K562 (cell line): ENCODE measurements at regions not wholly inside any gene's neighbourhood (a gene's known extent, or its start where the extent isn't known, plus 50 kb on each side); places are given as distances from the start of the nearest gene placed in this dataset.

Experiments
- ATAC-seq: fragments of 200-7000 bp; cut with Tn5 transposase; 3 replicates; pipeline ENCODE4 v1.9.1; 2020; ENCODE audit warnings: moderate library complexity
- BruUV-seq: library from RNA; stranded (reverse); fragments of 400-500 nt; replicated peaks from 2 replicates; lab custom pipeline; 2021; lab: Mats Ljungman, UMichigan
- CTCF ChIA-PET: fragments of 300-600 bp; formaldehyde crosslinking; extraction: SDS; loops from one replicate; lab custom pipeline; 2021; ENCODE audit warnings: low intra/inter-chr PET ratio; lab: Yijun Ruan, JAX
- POLR2A ChIA-PET: fragments of 300-600, 350-650 bp; sonication (Branson Sonifier 250); formaldehyde crosslinking; extraction: SDS; loops from one replicate; lab custom pipeline; 2021; ENCODE audit warnings: antibody characterized with exemption, inconsistent platforms; lab: Yijun Ruan, JAX
- DNase-seq, 4 experiments: peaks; one replicate each; pipeline versions ENCODE4 v3.0.0 to v3.0.0-alpha.2; 2011 to 2018; ENCODE audit warnings: low spot score in 3 of 4, mixed read lengths in 3 of 4; ENCODE audit errors: extremely low read depth in 1 of 4
- FAIRE-seq: peaks from 2 replicates; lab custom pipeline; 2011; peaks lifted over from hg19 to GRCh38; lab: Jason Lieb, UNC
- H2AFZ ChIP-seq: 2 replicates; pipeline ENCODE4 v1.6.0; 2011; ENCODE audit warnings: low read depth, low read length, control low read depth, inconsistent platforms
- H3K27ac ChIP-seq: fragments of 200-600 bp; 3 replicates; pipeline ENCODE4 v1.8.0; 2011; ENCODE audit warnings: low read depth, mild to moderate bottlenecking, control low read depth, inconsistent platforms, low read length, moderate library complexity, mixed read lengths; ENCODE audit errors: extremely low read depth
- H3K27me3 ChIP-seq, 2 experiments: fragments of 300-600 bp in 1 of 2; 2 replicates in 1 of 2; 3 replicates in 1 of 2; pipeline versions ENCODE4 v1.6.0 to v1.8.0; 2011; ENCODE audit warnings: inconsistent platforms in 2 of 2, low read length in 2 of 2, mild to moderate bottlenecking in 1 of 2, mixed read lengths in 1 of 2, moderate library complexity in 1 of 2; ENCODE audit not compliant: control insufficient read depth in 2 of 2, insufficient read depth in 2 of 2
- H3K36me3 ChIP-seq: fragments of 300-600 bp; 3 replicates; pipeline ENCODE4 v1.8.0; 2011; ENCODE audit warnings: mild to moderate bottlenecking, low read length, inconsistent platforms; ENCODE audit not compliant: control insufficient read depth, insufficient read depth
- H3K4me1 ChIP-seq, 2 experiments: fragments of 200-600 bp in 1 of 2; replicated peaks in 1 of 2; 2 replicates in 1 of 2; 3 replicates in 1 of 2; pipeline versions ENCODE4 v1.5.1 to v1.8.0; 2011; ENCODE audit warnings: inconsistent platforms in 2 of 2, low read length in 2 of 2, mild to moderate bottlenecking in 1 of 2, mixed read lengths in 1 of 2, moderate library complexity in 1 of 2; ENCODE audit not compliant: control insufficient read depth in 2 of 2, insufficient read depth in 2 of 2
- H3K4me2 ChIP-seq: 2 replicates; pipeline ENCODE4 v1.6.1; 2011; ENCODE audit warnings: low read length, control low read depth, inconsistent platforms, mixed read lengths; ENCODE audit not compliant: insufficient read depth
- H3K4me3 ChIP-seq: fragments of 200-600 bp; sonication (generic), shearing (Covaris generic); 2 replicates; pipeline ENCODE4 v1.5.1; 2016; ENCODE audit warnings: control low read depth, inconsistent platforms
- H3K79me2 ChIP-seq: fragments of 200-600 bp; 3 replicates; pipeline ENCODE4 v1.8.0; 2011; ENCODE audit warnings: low read length, inconsistent platforms; ENCODE audit not compliant: control insufficient read depth, insufficient read depth
- H3K9ac ChIP-seq, 2 experiments: 2 replicates each; pipeline versions ENCODE4 v1.6.0 to v1.6.1; 2011; ENCODE audit warnings: low read depth in 2 of 2, low read length in 2 of 2, control low read depth in 1 of 2, inconsistent platforms in 1 of 2, mild to moderate bottlenecking in 1 of 2, mixed read lengths in 1 of 2; ENCODE audit not compliant: insufficient read depth in 1 of 2
- H3K9me1 ChIP-seq: one replicate; pipeline ENCODE4 v1.6.0; 2011; ENCODE audit warnings: inconsistent platforms, mild to moderate bottlenecking, low read length, moderate library complexity; ENCODE audit not compliant: control insufficient read depth, insufficient read depth
- H3K9me3 ChIP-seq: replicated peaks from 2 replicates; pipeline ENCODE4 v1.5.1; 2011; ENCODE audit warnings: low read depth, low read length, inconsistent platforms; ENCODE audit not compliant: control insufficient read depth, insufficient read depth
- H4K20me1 ChIP-seq: replicated peaks from 2 replicates; pipeline ENCODE4 v1.6.1; 2011; ENCODE audit warnings: low read length, inconsistent platforms, mixed read lengths; ENCODE audit not compliant: control insufficient read depth, insufficient read depth
- BMI1 ChIP-seq: fragments of 150-350 bp; IDR thresholded peaks from 2 replicates; pipeline ENCODE4 v1.6.1; 2014; ENCODE audit warnings: low read length
- CBX1 ChIP-seq: sonication (generic); IDR thresholded peaks from 2 replicates; pipeline ENCODE4 v1.6.1; 2016; ENCODE audit warnings: antibody characterized with exemption, low read depth, mild to moderate bottlenecking
- CEBPG ChIP-seq, 3 experiments: fragments of 200-800 bp in 1 of 3; sonication (Bioruptor generic) in 1 of 3; sonication (generic) in 1 of 3; formaldehyde crosslinking in 1 of 3; IDR thresholded peaks in 2 of 3; conservative IDR thresholded peaks in 1 of 3; 2 replicates each; pipeline versions ENCODE4 v1.6.1 to v1.8.0; 2016 to 2022; ENCODE audit warnings: missing compliant biosample characterization in 2 of 3, missing genetic modification characterization in 2 of 3, mild to moderate bottlenecking in 1 of 3, missing genetic modification reagents in 1 of 3
- RBM22 ChIP-seq: fragments of 200-400 bp; formaldehyde crosslinking; IDR thresholded peaks from 2 replicates; pipeline ENCODE4 v1.6.1; 2018; ENCODE audit warnings: low read length, low read depth; ENCODE audit not compliant: poor library complexity, severe bottlenecking
- TFAM ChIP-seq: fragments of 250-450 bp; sonication (Bioruptor Pico); conservative IDR thresholded peaks from 2 replicates; pipeline ENCODE4 v1.5.0; 2021; ENCODE audit warnings: mild to moderate bottlenecking, moderate library complexity
- U2AF1 ChIP-seq: fragments of 200-400 bp; formaldehyde crosslinking; optimal IDR thresholded peaks from 2 replicates; pipeline ENCODE3; 2017; ENCODE audit warnings: mild to moderate bottlenecking, low read depth, low read length, moderate library complexity
- ZNF445 ChIP-seq: fragments of 250-450 bp; sonication (Bioruptor Pico); IDR thresholded peaks from 2 replicates; pipeline ENCODE4 v1.4.0; 2020; ENCODE audit warnings: low read depth, mild to moderate bottlenecking, moderate library complexity
- WGBS: fragments of 100-300 bp; shearing (Covaris generic); methylation state at CpG from one replicate; pipeline ENCODE4 v1.1.6; 2016; ENCODE audit warnings: low coverage, mixed read lengths; ENCODE audit not compliant: insufficient coverage; ENCODE audit errors: missing lambda C conversion rate; 5-methylcytosine and 5-hydroxymethylcytosine counted together
- in situ Hi-C: fragments of 300-500 bp; cut with MboI; formaldehyde crosslinking; loops from 4 replicates; pipeline ENCODE4 v1.15.0; 2018; ENCODE audit warnings: inconsistent platforms, mixed read lengths
- intact Hi-C: fragments of 100-400 bp; cut with micrococcal nuclease; formaldehyde crosslinking; loops from 2 replicates; pipeline ENCODE4 v1.14.2; 2022
- TF ChIP-seq, protein P1 (sequence below): fragments of 250-450 bp; sonication (Bioruptor Pico); IDR thresholded peaks from 2 replicates; pipeline ENCODE4 v1.8.0; 2021; ENCODE audit warnings: borderline replicate concordance, mild to moderate bottlenecking, moderate library complexity; ENCODE audit not compliant: poor library complexity, severe bottlenecking
- TF ChIP-seq, protein P2 (sequence below): IDR thresholded peaks from 2 replicates; pipeline ENCODE4 v1.6.1; 2012; ENCODE audit warnings: low read depth, low read length, improper control_type of control experiment, borderline replicate concordance
- TF ChIP-seq, protein P3 (sequence below): fragments of 250-450 bp; sonication (Bioruptor Pico); IDR thresholded peaks from 2 replicates; pipeline ENCODE4 v1.5.0; 2020; ENCODE audit warnings: mild to moderate bottlenecking, borderline replicate concordance

GRCh38 chr13:33471204-33471603 lies 185.6 kb upstream of the STARD13 start:
- Histone ChIP-seq H3K4me3 (no peak overlapping the region), H3K79me2 (no peaks in the 10 kb centered on the region), H3K4me1 (no peaks in the 10 kb centered on the region), H3K9me1 (no peaks in the 10 kb centered on the region), H3K36me3 (no peaks in the 10 kb centered on the region), H3K27me3 (no peaks in the 10 kb centered on the region), H2AFZ (no peak overlapping the region), H3K4me2 (no peak overlapping the region), H3K27ac (no peak overlapping the region), H3K9ac (no peak overlapping the region), H4K20me1 (no peaks in the 10 kb centered on the region), H3K9me3 (no peaks in the 10 kb centered on the region)
- no peak for ATAC-seq
- ChIA-PET POLR2A (interaction anchor here (0.7 kb wide), 1 partner anchor 435 kb away, joined by 4 read pairs; no protein-coding TSS in a partner anchor), CTCF (no interaction called here)
- no peak for DNase-seq
- in situ Hi-C loops (no loop called here), intact Hi-C loops (no loop called here)
- BruUV-seq, result no TSS peak
- no peak for FAIRE-seq
- no peak for TF ChIP-seq CBX1

GRCh38 chr13:33472446-33472845 lies 186.9 kb upstream of the STARD13 start:
- WGBS, result 0% methylated on average over 3 of the region's 3 CpGs
- Histone ChIP-seq H3K9me1 (no peaks in the 10 kb centered on the region), H3K27ac (no peak overlapping the region), H4K20me1 (no peaks in the 10 kb centered on the region), H3K9ac (no peak overlapping the region), H3K9me3 (no peaks in the 10 kb centered on the region), H3K36me3 (no peaks in the 10 kb centered on the region), H3K79me2 (no peaks in the 10 kb centered on the region), H2AFZ (no peak overlapping the region), H3K4me1 (no peaks in the 10 kb centered on the region), H3K4me3 (no peak overlapping the region), H3K4me2 (no peak overlapping the region), H3K27me3 (no peaks in the 10 kb centered on the region)
- BruUV-seq, result no TSS peak
- FAIRE-seq, result no peak
- ChIA-PET CTCF (no interaction called here), POLR2A (no interaction called here)
- ATAC-seq, result no peak
- no peak for DNase-seq
- intact Hi-C loops, result no loop called here
- in situ Hi-C loops, result no loop called here
- no peak for TF ChIP-seq ZNF445
- no peak for TF ChIP-seq BMI1
- TF ChIP-seq U2AF1, result no peak
- no peak for TF ChIP-seq TFAM (CRISPR knock-in tag)
- TF ChIP-seq, protein P1, sequence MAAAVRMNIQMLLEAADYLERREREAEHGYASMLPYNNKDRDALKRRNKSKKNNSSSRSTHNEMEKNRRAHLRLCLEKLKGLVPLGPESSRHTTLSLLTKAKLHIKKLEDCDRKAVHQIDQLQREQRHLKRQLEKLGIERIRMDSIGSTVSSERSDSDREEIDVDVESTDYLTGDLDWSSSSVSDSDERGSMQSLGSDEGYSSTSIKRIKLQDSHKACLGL, result no peak
- TF ChIP-seq RBM22, result no peak
- TF ChIP-seq CEBPG (CRISPR knock-in tag; IDR thresholded peaks at IDR 0.05), result no peak
- TF ChIP-seq CEBPG (tag; conservative IDR thresholded peaks at IDR 0.05 in 1 of 2, IDR thresholded peaks at IDR 0.05 in 1 of 2), result no peak
- TF ChIP-seq, protein P2, sequence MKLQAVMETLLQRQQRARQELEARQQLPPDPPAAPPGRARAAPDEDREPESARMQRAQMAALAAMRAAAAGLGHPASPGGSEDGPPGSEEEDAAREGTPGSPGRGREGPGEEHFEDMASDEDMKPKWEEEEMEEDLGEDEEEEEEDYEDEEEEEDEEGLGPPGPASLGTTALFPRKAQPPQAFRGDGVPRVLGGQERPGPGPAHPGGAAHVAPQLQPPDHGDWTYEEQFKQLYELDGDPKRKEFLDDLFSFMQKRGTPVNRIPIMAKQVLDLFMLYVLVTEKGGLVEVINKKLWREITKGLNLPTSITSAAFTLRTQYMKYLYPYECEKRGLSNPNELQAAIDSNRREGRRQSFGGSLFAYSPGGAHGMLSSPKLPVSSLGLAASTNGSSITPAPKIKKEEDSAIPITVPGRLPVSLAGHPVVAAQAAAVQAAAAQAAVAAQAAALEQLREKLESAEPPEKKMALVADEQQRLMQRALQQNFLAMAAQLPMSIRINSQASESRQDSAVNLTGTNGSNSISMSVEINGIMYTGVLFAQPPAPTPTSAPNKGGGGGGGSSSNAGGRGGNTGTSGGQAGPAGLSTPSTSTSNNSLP, result no peak
- TF ChIP-seq, protein P3, sequence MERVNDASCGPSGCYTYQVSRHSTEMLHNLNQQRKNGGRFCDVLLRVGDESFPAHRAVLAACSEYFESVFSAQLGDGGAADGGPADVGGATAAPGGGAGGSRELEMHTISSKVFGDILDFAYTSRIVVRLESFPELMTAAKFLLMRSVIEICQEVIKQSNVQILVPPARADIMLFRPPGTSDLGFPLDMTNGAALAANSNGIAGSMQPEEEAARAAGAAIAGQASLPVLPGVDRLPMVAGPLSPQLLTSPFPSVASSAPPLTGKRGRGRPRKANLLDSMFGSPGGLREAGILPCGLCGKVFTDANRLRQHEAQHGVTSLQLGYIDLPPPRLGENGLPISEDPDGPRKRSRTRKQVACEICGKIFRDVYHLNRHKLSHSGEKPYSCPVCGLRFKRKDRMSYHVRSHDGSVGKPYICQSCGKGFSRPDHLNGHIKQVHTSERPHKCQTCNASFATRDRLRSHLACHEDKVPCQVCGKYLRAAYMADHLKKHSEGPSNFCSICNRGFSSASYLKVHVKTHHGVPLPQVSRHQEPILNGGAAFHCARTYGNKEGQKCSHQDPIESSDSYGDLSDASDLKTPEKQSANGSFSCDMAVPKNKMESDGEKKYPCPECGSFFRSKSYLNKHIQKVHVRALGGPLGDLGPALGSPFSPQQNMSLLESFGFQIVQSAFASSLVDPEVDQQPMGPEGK (CRISPR knock-in tag), result no peak
